CD4-positive, alpha-beta T cell (primary cell): ENCODE measurements at regions not wholly inside any gene's neighbourhood (a gene's known extent, or its start where the extent isn't known, plus 50 kb on each side); places are given as distances from the start of the nearest gene placed in this dataset.

Experiments used
- ATAC-seq: fragments of 200-7000 bp; cut with Tn5 transposase; one replicate; pipeline ENCODE4 v1.10.0; 2022; ENCODE audit warnings: mild to moderate bottlenecking; ENCODE audit not compliant: poor library complexity
- CTCF ChIA-PET: fragments of 350-600 bp; sonication (Branson Sonifier 250); formaldehyde crosslinking; loops from one replicate; lab custom pipeline; 2021; ENCODE audit warnings: antibody characterized with exemption, inconsistent platforms; lab: Charles Lee
- POLR2A ChIA-PET: fragments of 350-600 bp; sonication (Branson Sonifier 250); formaldehyde crosslinking; loops from one replicate; lab custom pipeline; 2021; ENCODE audit warnings: antibody characterized with exemption, inconsistent platforms; lab: Charles Lee
- DNase-seq, 14 experiments: peaks; one replicate each; pipeline ENCODE4 v3.0.0-alpha.2; 2013 to 2020; ENCODE audit warnings: mixed read lengths in 2 of 14
- H3K27ac ChIP-seq, 2 donors: one replicate each; pipeline versions ENCODE4 v1.5.1 to v1.7.0; 2013; ENCODE audit warnings: low read length in 2 of 2, low read depth in 1 of 2, mild to moderate bottlenecking in 1 of 2
- H3K27me3 ChIP-seq, 2 experiments: 1 replicate in 1 of 2; 2 replicates in 1 of 2; pipeline versions ENCODE4 v1.6.1 to v1.7.0; 2013; ENCODE audit warnings: low read length in 2 of 2, control low read depth in 1 of 2, mild to moderate bottlenecking in 1 of 2, moderate library complexity in 1 of 2; ENCODE audit not compliant: insufficient read depth in 2 of 2, control insufficient read depth in 1 of 2
- H3K36me3 ChIP-seq: one replicate; pipeline ENCODE4 v1.6.1; 2013; ENCODE audit warnings: low read length, control low read depth; ENCODE audit not compliant: insufficient read depth
- H3K4me1 ChIP-seq: one replicate; pipeline ENCODE4 v1.6.1; 2013; ENCODE audit warnings: low read length, control low read depth; ENCODE audit not compliant: insufficient read depth
- H3K4me3 ChIP-seq: one replicate; pipeline ENCODE4 v1.5.1; 2013; ENCODE audit warnings: mild to moderate bottlenecking, low read length, moderate library complexity
- H3K9me3 ChIP-seq, 2 experiments: 1 replicate in 1 of 2; 2 replicates in 1 of 2; pipeline versions ENCODE4 v1.6.1 to v1.7.0; 2013; ENCODE audit warnings: low read length in 2 of 2, mild to moderate bottlenecking in 2 of 2, control low read depth in 1 of 2, moderate library complexity in 1 of 2; ENCODE audit not compliant: control insufficient read depth in 1 of 2, insufficient read depth in 1 of 2
- H3K27ac Mint-ChIP-seq: one replicate; pipeline ENCODE4 v1.8.0; 2020; ENCODE audit warnings: mixed read lengths
- H3K27me3 Mint-ChIP-seq: one replicate; pipeline ENCODE4 v1.8.0; 2021; ENCODE audit warnings: mixed read lengths
- H3K36me3 Mint-ChIP-seq: one replicate; pipeline ENCODE4 v1.8.0; 2021; ENCODE audit warnings: low read depth, mixed read lengths
- H3K4me1 Mint-ChIP-seq: one replicate; pipeline ENCODE4 v1.8.0; 2021; ENCODE audit warnings: low read depth, mixed read lengths
- H3K4me3 Mint-ChIP-seq: one replicate; pipeline ENCODE4 v1.8.0; 2020; ENCODE audit warnings: mild to moderate bottlenecking, mixed read lengths
- H3K9me3 Mint-ChIP-seq: one replicate; pipeline ENCODE4 v1.8.0; 2020; ENCODE audit warnings: mixed read lengths
- intact Hi-C, 2 experiments: fragments of 100-400 bp; cut with DNase I in 1 of 2; cut with micrococcal nuclease in 1 of 2; formaldehyde crosslinking; loops; one replicate each; pipeline versions ENCODE4 v1.15.1 to v1.9.0; 2023 to 2025; cut with DNase I, micrococcal nuclease
- TF ChIP-seq, protein P1 (sequence below): fragments of 200-600 bp; IDR thresholded peaks from one replicate; pipeline ENCODE4 v1.8.0; 2022; ENCODE audit warnings: antibody characterized with exemption, mild to moderate bottlenecking

DNA sequence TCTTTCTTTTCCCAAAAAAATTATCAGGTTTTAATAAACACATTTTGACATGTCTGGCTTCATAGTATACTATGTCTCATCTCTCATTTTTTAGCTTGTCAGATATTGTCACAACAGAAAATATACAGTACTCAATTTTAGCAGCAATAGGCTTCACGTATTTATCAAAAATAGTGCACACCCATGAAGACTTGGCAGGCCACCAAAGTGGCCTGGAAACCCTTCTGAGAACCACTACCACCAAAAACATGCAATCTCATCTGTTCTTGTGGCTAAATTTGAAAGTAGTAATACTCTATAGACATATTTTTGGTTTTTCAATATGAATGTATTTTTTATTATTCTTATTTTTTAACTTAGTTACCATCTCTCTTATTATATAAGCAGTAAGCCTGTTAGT, 1094.5 kb upstream of the LRRN3 start:
- ATAC-seq: no peak
- ChIA-PET POLR2A (no interaction called here), CTCF (no interaction called here)

DNA sequence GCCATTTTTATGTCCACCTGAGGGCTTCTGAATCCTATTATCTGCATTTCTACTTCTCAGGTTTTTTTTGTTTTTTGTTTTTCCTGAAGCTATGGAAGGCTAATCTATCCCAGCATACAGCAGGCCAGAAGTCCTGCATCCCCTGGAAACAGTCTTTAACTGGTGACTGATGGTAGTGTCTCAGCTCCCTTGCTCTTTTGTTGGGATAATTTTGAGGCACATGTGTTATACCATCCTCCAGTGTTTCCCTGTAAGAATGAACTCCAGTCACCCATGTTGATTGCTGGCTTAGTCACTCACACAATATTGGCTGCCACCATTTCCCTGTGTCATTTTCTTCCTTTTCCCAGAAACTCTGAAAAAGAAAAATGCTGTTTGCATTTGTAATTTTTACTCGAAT, 1094.0 kb upstream of the LRRN3 start:
- ChIA-PET POLR2A (no interaction called here), CTCF (no interaction called here)
- H3K4me3 Mint-ChIP-seq: no peak overlapping the region
- no peaks in the 10 kb centered on the region for H3K9me3 Mint-ChIP-seq
- ATAC-seq: no peak
- no peaks in the 10 kb centered on the region for H3K36me3 ChIP-seq
- H3K27me3 ChIP-seq: no peaks in the 10 kb centered on the region
- TF ChIP-seq, protein P1, sequence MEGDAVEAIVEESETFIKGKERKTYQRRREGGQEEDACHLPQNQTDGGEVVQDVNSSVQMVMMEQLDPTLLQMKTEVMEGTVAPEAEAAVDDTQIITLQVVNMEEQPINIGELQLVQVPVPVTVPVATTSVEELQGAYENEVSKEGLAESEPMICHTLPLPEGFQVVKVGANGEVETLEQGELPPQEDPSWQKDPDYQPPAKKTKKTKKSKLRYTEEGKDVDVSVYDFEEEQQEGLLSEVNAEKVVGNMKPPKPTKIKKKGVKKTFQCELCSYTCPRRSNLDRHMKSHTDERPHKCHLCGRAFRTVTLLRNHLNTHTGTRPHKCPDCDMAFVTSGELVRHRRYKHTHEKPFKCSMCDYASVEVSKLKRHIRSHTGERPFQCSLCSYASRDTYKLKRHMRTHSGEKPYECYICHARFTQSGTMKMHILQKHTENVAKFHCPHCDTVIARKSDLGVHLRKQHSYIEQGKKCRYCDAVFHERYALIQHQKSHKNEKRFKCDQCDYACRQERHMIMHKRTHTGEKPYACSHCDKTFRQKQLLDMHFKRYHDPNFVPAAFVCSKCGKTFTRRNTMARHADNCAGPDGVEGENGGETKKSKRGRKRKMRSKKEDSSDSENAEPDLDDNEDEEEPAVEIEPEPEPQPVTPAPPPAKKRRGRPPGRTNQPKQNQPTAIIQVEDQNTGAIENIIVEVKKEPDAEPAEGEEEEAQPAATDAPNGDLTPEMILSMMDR: no peak
- no peak overlapping the region for H3K4me3 ChIP-seq
- no peaks in the 10 kb centered on the region for H3K36me3 Mint-ChIP-seq
- H3K4me1 ChIP-seq: no peaks in the 10 kb centered on the region
- no peak overlapping the region for H3K27ac ChIP-seq
- no peak overlapping the region for H3K27ac Mint-ChIP-seq
- no peak for DNase-seq
- no peaks in the 10 kb centered on the region for H3K27me3 Mint-ChIP-seq
- no peaks in the 10 kb centered on the region for H3K9me3 ChIP-seq
- H3K4me1 Mint-ChIP-seq: no peaks in the 10 kb centered on the region
- intact Hi-C loops: no loop called here

More for the DNA sequence above, 1094.5 kb upstream of the LRRN3 start:
- Mint-ChIP-seq H3K27ac (no peak overlapping the region), H3K9me3 (no peaks in the 10 kb centered on the region), H3K4me3 (no peak overlapping the region), H3K4me1 (no peaks in the 10 kb centered on the region), H3K36me3 (no peaks in the 10 kb centered on the region), H3K27me3 (no peaks in the 10 kb centered on the region)
- TF ChIP-seq, protein P1: no peak
- intact Hi-C loops: no loop called here
- Histone ChIP-seq H3K27me3 (no peaks in the 10 kb centered on the region), H3K4me1 (no peaks in the 10 kb centered on the region), H3K27ac (no peak overlapping the region), H3K36me3 (no peaks in the 10 kb centered on the region), H3K9me3 (no peaks in the 10 kb centered on the region), H3K4me3 (no peak overlapping the region)
- no peak for DNase-seq

DNA sequence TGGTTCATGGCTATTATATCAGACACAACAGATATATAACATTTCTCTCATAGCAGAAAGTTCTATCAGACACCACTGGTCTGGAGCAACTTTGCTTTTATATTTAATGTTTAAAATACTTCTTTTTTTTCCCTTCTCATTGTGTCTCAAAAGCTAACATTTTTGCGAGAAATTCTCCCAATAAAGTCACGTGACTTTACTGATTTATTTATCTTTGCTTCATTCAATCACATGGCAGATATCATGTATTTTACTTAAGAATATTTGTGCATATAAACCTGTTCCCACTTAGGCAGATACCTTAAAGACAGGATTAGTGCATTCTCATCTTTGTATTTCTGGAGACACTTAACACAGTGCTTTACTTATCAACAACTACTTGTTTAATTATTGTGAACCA, 1093.1 kb upstream of the LRRN3 start:
- no peak overlapping the region for H3K4me3 Mint-ChIP-seq
- TF ChIP-seq, protein P1: no peak
- H3K27me3 Mint-ChIP-seq: no peaks in the 10 kb centered on the region
- intact Hi-C loops: no loop called here
- no peak for DNase-seq
- Histone ChIP-seq H3K4me3 (no peak overlapping the region), H3K4me1 (no peaks in the 10 kb centered on the region), H3K27ac (no peak overlapping the region), H3K9me3 (no peaks in the 10 kb centered on the region), H3K27me3 (no peaks in the 10 kb centered on the region), H3K36me3 (no peaks in the 10 kb centered on the region)
- H3K36me3 Mint-ChIP-seq: no peaks in the 10 kb centered on the region
- H3K9me3 Mint-ChIP-seq: no peaks in the 10 kb centered on the region
- CTCF ChIA-PET: no interaction called here
- POLR2A ChIA-PET: no interaction called here
- no peak overlapping the region for H3K27ac Mint-ChIP-seq
- H3K4me1 Mint-ChIP-seq: no peaks in the 10 kb centered on the region
- ATAC-seq: no peak
